Gastrocnemius medialis (tissue), 4 donors: ENCODE measurements at regions not wholly inside any gene's neighbourhood (a gene's known extent, or its start where the extent isn't known, plus 50 kb on each side); places are given as distances from the start of the nearest gene placed in this dataset.

Experiments
- CTCF ChIP-seq, 5 experiments: fragments of 450-650 bp in 3 of 5; fragments of 200-600 bp in 2 of 5; sonication (generic) in 2 of 5; IDR thresholded peaks in 4 of 5; conservative IDR thresholded peaks in 1 of 5; 1 replicate in 4 of 5; 2 replicates in 1 of 5; pipeline ENCODE4 v1.5.1; 2016 to 2019; ENCODE audit warnings: antibody characterized with exemption in 5 of 5, mild to moderate bottlenecking in 3 of 5, moderate library complexity in 3 of 5
- POLR2A ChIP-seq, 2 donors: fragments of 450-650 bp; IDR thresholded peaks; one replicate each; pipeline ENCODE4 v1.6.1; 2017; ENCODE audit warnings: antibody characterized with exemption in 2 of 2, mild to moderate bottlenecking in 2 of 2, moderate library complexity in 2 of 2

- no peak for TF ChIP-seq CTCF (IDR thresholded peaks at IDR 0.05 in 4 of 5, conservative IDR thresholded peaks at IDR 0.05 in 1 of 5)
- TF ChIP-seq POLR2A (IDR thresholded peaks at IDR 0.05) = no peak
These were observed 258.6 kb upstream of the TANK start for GRCh38 chr2:160901613-160902012.
